IPS-18c (cell line): ENCODE measurements at regions not wholly inside any gene's neighbourhood (a gene's known extent, or its start where the extent isn't known, plus 50 kb on each side); places are given as distances from the start of the nearest gene placed in this dataset.

Experiments used
- H3K4me3 ChIP-seq: 2 replicates; pipeline ENCODE4 v1.7.0; 2013; ENCODE audit warnings: low read depth, mild to moderate bottlenecking, low read length, moderate library complexity; ENCODE audit not compliant: insufficient read depth
- H3K9me3 ChIP-seq: one replicate; pipeline ENCODE4 v1.6.1; 2013; ENCODE audit warnings: mild to moderate bottlenecking, low read length, moderate library complexity; ENCODE audit not compliant: control insufficient read depth, insufficient read depth

DNA sequence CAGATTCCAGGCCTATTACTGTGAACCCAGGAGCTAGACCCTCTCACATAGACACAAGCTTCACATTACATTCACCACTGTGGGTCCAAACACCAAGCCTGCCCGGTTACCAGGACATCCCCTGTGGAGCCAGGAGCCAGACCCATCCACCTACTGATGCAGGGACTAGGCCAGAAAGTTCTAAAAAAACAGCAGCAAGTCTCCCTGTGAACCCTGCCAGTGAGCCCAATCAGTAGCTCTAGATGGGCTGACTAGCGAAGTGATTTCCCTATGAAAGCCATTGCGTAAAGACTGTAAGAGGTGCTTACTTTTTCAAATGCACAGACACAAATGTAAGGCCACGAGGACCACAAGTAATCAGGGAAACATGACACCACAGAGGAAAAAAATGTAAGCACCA is 352.3 kb downstream of the TMEM161B start:
- H3K9me3 ChIP-seq = no peaks in the 10 kb centered on the region
- H3K4me3 ChIP-seq = no peak overlapping the region

DNA sequence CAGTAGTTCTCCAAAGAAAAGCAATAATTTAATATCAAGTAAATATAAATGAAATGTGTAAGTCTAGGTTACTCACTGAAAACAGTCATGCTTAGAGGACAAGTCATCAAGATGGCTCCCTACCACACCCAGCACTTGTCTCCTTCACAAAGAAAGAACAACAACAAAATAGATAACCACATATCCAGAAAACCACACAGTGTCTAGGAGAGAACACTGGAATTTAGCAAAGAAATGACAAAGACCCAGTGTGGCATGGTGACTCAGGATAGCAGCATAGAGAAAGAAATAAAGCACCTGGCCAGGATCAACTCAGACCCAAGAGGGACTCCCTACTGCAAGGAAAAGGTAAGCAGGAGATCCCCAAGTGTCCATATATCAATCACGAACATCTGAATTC is 356.2 kb downstream of the TMEM161B start:
- Histone ChIP-seq H3K9me3 (no peaks in the 10 kb centered on the region), H3K4me3 (no peak overlapping the region)

DNA sequence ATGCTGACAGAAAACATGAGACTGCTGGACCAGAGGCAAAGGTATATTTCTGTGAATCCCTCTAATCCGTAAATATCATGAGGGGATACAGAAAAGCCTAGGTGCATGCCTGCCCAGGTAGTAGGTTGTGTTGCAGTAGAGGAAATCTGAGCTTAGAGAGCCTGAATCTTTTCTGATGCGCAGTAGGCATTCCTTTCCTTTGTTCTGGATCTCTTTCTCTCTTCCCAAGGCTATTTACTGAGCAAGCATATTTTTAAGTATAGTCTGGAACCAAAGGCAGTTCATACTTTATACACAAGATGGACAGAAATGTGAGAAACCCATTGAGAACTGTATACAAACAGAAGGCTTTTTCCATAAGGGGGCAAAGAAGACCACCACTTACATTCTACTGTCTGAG is 359.3 kb downstream of the TMEM161B start:
- Histone ChIP-seq H3K4me3 (no peak overlapping the region), H3K9me3 (no peaks in the 10 kb centered on the region)

DNA sequence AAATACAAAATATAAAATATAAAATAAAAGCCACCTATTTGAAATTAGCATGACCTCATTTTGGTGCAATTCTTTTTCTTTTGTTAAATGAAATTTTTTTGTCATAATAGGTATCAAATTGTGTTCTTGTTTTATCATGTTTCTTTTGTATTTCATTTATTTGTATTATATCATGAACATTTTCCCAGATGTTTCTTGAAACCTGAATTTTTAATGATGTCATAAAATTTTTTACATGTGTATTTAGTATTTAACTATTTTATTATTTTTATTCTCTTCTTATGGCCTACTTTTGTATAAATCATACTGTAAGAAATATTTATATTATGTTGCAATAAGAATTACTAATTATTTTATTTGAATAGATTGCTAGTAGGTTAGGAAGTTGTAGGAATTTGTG is 361.7 kb downstream of the TMEM161B start:
- H3K4me3 ChIP-seq = no peak overlapping the region
- H3K9me3 ChIP-seq = no peaks in the 10 kb centered on the region

DNA sequence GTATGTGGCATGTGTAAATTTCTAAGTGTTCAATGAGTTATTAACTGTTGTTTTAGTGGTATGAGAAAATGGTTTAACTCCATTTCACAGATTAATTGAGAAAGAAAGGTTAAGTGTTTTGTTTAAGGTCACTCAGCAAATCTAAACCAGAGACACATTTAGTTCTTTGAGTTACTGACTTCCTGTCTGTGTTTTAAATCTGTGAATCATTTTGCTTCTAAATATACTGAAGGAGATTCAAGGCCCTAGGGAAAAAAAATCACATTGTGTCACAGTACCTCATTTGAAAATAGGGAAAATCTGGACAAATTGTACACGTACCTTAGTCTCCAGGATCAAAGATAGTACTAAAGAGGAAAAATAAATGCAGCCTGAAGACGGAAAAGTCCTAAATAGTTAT is 368.2 kb downstream of the TMEM161B start:
- no peak overlapping the region for H3K4me3 ChIP-seq

DNA sequence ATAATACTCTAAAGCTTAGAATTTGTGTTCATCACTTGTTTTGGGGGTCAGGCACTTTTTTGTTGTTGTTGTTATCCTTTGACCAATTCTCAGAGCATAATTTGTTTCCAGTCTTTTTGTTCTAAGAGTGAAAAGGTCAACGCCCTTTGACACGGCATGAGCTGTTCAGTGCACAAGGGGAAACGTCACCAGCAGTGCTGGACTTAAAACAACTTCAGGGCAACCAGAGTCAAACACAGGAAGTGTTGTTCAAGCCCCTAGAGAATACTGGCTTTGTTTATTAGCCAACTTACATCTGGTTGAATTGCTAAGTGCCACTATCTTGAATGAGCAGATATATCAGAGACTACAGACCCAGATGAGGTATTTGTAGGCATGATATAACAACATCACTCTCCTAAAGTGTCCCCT is 368.9 kb downstream of the TMEM161B start:
- no peak overlapping the region for H3K4me3 ChIP-seq
- no peaks in the 10 kb centered on the region for H3K9me3 ChIP-seq

More for the DNA sequence above, 368.2 kb downstream of the TMEM161B start:
- no peaks in the 10 kb centered on the region for H3K9me3 ChIP-seq

DNA sequence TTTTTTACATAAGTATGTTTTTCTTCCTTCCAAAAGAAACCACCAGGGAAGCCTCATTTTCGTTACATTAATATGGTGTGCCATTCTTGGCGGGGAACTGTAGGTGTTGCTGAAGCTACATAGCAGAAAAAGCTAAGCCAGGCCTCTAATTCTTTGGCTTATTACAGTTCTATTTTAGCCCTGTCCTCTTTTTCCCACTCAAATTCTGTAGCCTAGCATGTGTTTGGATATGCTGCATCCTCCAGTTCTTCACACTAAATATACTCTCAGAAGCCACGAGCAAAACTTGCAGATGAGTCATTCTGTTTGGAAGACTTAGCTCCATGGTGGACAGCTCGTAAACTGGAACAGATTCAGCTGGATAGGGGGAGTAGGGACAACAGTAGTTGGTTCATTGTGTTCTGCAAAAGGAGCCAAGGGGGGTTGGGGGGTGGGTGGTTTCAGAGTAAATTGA is 369.4 kb downstream of the TMEM161B start:
- H3K4me3 ChIP-seq = no peak overlapping the region
- H3K9me3 ChIP-seq = no peaks in the 10 kb centered on the region

DNA sequence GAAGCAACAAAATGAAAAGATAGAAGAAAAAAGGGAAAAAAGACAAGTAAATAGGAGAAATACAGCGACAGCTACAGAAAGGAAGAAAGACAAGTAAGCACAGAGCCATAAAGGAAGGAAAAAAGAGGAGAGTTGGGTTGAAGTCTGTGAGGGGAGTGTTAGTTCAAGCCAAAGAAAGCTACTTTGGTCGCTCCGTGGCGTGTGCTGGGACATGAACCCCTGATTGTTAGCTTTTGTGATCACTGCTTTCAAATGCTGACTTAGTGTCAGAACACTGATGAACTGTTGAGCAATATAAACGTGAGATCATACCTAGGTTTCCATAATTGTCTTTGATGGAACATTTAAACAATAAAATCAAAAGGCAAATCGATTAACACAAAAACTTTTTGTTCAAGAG is 370.1 kb downstream of the TMEM161B start:
- Histone ChIP-seq H3K9me3 (no peaks in the 10 kb centered on the region), H3K4me3 (no peak overlapping the region)

DNA sequence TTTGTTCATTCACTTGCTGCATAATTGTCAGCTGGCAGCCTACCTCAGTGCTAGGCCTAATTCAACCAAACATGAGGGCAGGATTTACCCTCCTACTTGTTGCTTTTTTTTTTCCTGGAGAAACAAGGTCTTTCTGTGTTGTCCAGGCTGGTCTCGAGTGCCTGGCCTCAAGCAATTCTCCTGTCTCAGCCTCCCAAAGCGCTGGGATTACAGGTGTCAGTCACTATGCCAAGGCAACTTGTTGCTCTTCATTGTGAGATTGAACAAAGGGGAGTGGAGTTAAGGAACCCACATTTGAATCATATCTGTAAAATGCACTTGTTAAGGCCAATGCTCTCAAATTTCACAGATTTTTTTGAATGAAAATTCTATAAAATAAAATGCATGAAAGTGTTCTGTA is 380.5 kb downstream of the TMEM161B start:
- Histone ChIP-seq H3K9me3 (no peaks in the 10 kb centered on the region), H3K4me3 (no peak overlapping the region)

DNA sequence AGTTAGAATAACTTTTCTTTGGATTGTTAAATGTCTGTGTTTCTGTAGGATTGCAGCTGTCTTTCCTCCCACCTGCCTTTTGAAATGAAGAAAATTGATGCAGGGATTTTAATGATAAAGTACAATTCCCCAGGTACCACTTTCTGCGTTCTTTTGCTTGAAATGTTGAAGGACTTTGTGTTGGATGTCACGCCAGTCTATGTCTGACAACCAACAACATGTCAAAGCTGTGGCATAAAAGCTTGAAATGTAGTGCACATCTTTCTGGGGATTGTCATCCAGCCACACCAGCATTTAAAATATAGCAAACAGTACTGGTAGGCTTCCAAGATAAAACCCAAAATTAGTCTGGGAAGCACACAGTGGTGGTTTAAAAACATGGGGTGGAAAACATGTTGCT is 381.4 kb downstream of the TMEM161B start:
- H3K4me3 ChIP-seq = no peak overlapping the region

DNA sequence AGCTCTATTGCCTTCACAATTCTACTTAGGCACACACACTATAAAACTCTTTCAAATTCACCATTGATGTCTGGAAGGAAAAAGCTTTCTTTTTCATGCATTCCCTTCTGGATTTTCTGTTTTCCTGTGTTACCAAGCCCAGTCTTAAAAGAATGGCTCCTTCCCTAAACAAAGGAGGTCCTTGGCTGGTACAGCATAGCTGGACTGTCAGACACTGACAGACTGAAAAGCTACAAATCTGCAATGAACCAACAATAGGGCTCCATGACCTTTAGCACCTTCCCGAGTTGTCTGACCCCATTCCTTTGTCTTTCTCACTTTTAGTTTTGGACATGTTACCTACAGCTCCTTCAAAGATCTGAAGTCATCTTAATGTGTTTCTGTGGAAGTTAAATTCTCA is 382.5 kb downstream of the TMEM161B start:
- Histone ChIP-seq H3K4me3 (no peak overlapping the region), H3K9me3 (peaks cover 2% of the 10 kb centered on the region)

More for the DNA sequence above, 381.4 kb downstream of the TMEM161B start:
- H3K9me3 ChIP-seq = no peaks in the 10 kb centered on the region

DNA sequence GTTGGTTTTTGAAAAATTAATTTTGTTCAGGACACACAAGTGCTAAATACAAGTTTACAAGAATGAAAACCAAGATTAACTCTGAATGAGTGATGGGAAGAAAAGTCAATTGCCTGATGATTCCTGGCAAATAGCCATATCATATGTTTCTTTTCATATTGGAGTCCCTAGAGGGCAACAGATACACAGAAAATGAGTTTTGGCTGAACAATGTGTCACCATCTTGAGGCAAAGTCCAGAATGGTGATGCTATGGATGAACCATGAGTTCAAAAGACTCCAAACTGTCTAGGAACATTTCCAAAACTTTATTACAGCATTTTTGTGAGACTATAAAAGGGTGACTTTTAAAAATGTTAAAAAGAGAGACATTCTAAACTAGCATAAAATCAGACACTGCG is 382.9 kb downstream of the TMEM161B start:
- no peak overlapping the region for H3K4me3 ChIP-seq

DNA sequence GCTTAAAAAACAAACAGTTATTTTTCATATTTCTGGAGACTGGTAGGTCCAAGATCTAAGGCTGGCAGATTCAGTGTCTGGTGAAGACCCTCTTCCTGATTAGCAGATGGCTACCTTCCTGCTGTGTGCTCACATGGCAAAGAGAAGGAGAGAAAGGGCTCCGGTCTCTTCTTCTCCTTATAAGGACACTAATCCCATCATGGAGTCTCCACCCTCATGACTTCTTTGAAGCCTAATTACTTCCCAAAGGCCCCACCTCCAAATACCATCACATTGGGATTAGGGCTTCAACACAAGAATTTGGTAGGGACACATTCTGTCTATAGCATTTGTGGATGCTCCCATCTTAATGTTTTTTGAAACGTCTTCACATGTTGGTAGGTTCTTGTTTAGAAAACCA is 391.1 kb downstream of the TMEM161B start:
- H3K4me3 ChIP-seq = no peak overlapping the region

More for the DNA sequence above, 382.9 kb downstream of the TMEM161B start:
- H3K9me3 ChIP-seq = peaks cover 2% of the 10 kb centered on the region

DNA sequence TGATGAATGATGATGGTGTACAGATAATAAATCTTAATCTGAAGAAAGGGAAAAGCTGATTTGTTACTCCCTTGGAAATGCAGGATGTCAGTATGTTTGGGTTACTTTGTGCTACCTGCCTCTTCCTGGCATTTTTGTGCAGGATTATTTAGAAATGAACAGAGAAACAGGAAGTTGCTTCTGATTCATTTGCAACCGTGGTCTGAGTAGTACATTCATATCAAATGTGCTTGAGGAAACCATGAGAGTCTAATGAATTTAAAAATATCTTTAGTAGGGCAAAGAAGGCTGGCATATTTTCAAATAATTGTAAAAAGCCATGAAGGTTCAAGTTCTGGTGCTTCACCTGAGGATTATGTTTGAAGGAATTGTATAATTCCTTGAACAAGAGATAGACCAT is 391.6 kb downstream of the TMEM161B start:
- peaks cover 2% of the 10 kb centered on the region for H3K9me3 ChIP-seq
- no peak overlapping the region for H3K4me3 ChIP-seq

More for the DNA sequence above, 391.1 kb downstream of the TMEM161B start:
- peaks cover 2% of the 10 kb centered on the region for H3K9me3 ChIP-seq

DNA sequence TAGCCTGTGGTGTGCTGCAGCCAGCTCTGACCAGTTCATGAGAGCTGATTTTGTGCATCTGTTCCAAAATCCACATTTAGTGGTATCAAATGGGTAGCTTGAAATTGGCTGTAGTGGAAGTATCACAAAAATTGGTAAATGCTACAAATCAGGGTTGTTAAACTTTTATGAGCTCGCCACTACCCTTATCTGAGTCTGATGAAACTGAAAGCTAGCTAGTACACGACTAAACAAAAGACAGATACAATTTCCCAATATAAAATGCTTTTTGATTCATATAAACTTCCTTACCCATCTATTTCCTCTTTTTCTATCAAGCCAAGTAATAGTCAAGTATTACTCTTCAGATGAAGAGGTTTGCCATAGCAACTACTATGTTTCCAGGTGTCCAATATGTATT is 392.0 kb downstream of the TMEM161B start:
- Histone ChIP-seq H3K4me3 (no peak overlapping the region), H3K9me3 (no peaks in the 10 kb centered on the region)

DNA sequence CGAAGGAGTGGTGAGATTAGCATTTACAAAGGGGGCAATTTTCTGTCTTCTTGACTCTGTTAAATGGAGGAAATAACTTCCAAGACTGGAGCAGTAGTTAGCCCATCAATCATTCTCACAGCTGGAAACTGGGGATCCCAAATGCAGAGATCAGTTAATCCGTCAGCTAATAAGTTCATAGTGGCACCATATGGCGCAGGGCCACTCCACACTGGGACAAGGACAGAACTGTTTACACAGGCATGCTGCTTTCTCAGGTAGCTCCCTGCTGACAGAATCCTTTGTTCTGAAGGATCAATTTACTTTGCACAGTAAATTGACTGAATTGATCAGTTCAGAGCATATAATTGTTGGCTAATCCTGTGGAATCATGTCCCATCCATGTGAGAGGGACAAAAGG is 395.7 kb downstream of the TMEM161B start:
- no peaks in the 10 kb centered on the region for H3K9me3 ChIP-seq
- no peak overlapping the region for H3K4me3 ChIP-seq

DNA sequence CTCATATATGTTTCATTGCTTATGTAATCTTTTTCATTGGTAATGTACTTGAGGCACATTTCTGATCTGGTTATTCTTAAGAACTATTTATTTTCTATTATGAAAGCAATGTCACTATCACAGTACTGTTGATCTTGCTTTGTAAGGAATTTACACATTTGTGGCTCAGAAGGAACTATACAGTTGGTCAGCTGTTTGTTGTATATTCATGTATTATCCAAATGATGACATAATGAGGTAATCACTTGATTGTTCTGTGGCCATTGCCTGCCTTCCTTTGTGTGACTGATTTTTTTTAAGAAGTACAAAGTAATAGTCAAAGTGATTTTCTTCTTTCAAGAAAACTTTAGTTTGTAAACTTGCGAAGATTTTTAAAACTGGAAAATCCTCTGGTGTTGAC is 399.9 kb downstream of the TMEM161B start:
- no peaks in the 10 kb centered on the region for H3K9me3 ChIP-seq
- H3K4me3 ChIP-seq = no peak overlapping the region

DNA sequence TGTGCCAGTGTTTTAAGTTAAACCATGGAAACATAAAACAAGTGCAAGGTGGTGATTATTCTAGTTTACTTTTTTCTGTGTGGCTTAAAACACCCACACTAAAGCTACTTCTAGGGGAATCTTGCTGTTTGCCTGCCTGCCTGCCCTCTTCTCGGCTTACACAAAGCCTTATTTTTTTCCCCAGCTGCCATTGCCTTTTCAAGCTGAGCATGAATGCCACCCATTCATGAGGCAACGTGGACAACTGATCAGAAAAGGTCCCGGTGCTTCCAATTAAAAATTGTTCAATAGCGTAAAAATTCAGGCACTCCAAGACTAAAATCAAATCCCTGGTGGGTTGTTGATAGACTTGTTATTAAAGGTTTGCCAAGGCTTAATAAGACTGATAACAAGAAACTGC is 401.4 kb downstream of the TMEM161B start:
- Histone ChIP-seq H3K4me3 (no peak overlapping the region), H3K9me3 (no peaks in the 10 kb centered on the region)

DNA sequence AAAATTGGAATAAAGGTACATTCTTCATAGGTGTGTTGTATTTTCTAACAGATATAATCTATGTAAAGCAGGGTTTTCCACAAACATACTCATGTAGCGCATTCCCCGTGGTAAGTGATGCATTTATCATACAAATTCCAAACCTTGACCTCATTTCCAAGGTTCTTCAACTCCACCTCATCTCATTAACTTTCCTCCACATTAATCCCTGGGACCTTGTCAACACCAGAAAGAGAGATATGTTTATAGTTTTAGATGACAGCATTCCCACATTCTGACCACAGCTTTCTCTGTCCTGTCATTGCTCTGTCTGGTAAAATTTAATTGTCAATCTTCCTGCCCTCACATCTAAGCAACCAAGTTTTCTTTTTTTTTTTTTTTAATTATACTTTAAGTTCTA is 415.1 kb downstream of the TMEM161B start:
- H3K9me3 ChIP-seq = no peaks in the 10 kb centered on the region
- no peak overlapping the region for H3K4me3 ChIP-seq
